ENCODE measurements at regions not wholly inside any gene's neighbourhood (a gene's known extent, or its start where the extent isn't known, plus 50 kb on each side); places are given as distances from the start of the nearest gene placed in this dataset.

DNA sequence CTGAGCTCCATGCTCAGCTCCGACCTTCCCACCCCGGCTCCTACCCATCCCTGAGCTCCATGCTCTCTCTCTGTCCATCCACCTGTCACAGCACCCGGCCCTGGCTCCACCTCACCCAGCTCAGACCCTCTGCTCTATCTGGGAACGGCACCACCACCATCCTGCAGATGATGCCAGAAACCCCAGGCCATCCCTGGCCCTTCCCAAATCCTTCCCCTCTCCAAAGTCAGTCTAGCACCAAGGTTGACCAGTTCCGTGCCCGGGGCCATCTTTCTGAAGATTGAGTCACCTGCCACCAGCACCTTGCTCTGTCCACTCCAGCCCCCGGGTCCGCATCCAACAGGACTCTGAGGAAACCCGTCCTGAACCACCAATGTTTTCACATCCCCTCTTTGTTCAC is 969.6 kb downstream of the BRD1 start:
- H3K36me3 ChIP-seq (replicated peaks in 1 of 2) = no peaks in the 10 kb centered on the region
- TF ChIP-seq, protein P1, sequence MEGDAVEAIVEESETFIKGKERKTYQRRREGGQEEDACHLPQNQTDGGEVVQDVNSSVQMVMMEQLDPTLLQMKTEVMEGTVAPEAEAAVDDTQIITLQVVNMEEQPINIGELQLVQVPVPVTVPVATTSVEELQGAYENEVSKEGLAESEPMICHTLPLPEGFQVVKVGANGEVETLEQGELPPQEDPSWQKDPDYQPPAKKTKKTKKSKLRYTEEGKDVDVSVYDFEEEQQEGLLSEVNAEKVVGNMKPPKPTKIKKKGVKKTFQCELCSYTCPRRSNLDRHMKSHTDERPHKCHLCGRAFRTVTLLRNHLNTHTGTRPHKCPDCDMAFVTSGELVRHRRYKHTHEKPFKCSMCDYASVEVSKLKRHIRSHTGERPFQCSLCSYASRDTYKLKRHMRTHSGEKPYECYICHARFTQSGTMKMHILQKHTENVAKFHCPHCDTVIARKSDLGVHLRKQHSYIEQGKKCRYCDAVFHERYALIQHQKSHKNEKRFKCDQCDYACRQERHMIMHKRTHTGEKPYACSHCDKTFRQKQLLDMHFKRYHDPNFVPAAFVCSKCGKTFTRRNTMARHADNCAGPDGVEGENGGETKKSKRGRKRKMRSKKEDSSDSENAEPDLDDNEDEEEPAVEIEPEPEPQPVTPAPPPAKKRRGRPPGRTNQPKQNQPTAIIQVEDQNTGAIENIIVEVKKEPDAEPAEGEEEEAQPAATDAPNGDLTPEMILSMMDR (IDR thresholded peaks at IDR 0.05) = no peak
- no peak for TF ChIP-seq POLR2A (IDR thresholded peaks at IDR 0.05)
- no peak overlapping the region for H3K4me3 ChIP-seq
- no peaks in the 10 kb centered on the region for H3K9me3 ChIP-seq (replicated peaks in 1 of 3)
- WGBS, 4 donors = 69 to 89% (median 74%) methylated on average over 9 of the region's 9 CpGs
- no peak for DNase-seq
- intact Hi-C loops (cut with DNase I) = no loop called here
- no peaks in the 10 kb centered on the region for H3K4me1 ChIP-seq (replicated peaks in 1 of 2)
- no peak overlapping the region for H3K27ac ChIP-seq
- H3K27me3 ChIP-seq = no peaks in the 10 kb centered on the region

DNA sequence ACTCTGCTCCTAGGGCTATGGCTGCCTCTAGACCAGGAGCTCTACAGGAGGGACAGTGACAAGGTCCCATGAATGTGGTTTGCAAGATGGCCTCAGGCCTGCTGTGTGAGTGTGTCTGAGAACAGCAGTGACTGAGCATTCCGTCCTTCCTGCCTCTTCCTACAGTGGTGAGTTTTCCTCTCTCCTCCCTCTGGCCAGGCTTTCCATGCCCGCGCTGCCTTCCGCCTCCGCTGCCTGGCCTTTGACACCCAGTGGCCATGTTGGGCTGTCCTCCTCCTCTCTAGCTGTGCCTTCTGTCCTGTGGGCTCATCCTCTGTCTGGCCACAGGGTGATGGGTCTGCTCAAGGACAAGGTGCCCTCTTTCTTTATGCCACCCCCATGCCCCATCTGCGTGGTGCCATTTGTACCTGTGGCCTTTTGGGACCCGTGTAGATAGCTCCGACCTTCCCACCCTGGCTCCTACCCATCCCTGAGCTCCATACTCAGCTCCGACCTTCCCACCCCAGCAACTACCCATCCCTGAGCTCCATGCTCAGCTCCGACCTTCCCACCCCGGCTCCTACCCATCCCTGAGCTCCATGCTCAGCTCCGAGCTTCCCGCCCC is 970.4 kb downstream of the BRD1 start:
- Histone ChIP-seq H3K27me3 (no peaks in the 10 kb centered on the region), H3K4me3 (no peak overlapping the region), H3K27ac (no peak overlapping the region), H3K36me3 (replicated peaks in 1 of 2) (no peaks in the 10 kb centered on the region), H3K9me3 (replicated peaks in 1 of 3) (no peaks in the 10 kb centered on the region), H3K4me1 (replicated peaks in 1 of 2) (no peaks in the 10 kb centered on the region)
- TF ChIP-seq, protein P1 (IDR thresholded peaks at IDR 0.05) = no peak
- no peak for TF ChIP-seq POLR2A (IDR thresholded peaks at IDR 0.05)
- intact Hi-C loops (cut with DNase I) = no loop called here
- no peak for DNase-seq
- 77 to 85% (median 81%) methylated on average over 13 of the region's 13 CpGs for WGBS, 4 donors

DNA sequence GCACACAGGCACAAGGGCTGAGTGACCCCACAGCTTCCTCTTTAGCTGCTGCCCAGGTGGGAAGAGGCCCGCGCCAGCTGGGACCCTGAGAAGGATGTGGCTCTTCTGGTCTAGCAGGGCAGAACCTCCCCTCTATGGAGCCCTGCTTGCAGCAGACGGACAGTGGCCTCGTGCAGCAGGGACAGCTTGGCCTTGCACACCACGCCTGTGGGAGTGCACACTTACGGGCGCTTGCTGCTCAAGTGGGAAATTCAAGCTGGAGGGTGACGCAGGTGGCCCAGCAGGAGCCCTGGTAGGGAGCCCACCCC is 971.4 kb downstream of the BRD1 start:
- Histone ChIP-seq H3K9me3 (replicated peaks in 1 of 3) (no peaks in the 10 kb centered on the region), H3K27me3 (no peaks in the 10 kb centered on the region), H3K4me3 (no peak overlapping the region), H3K4me1 (replicated peaks in 1 of 2) (no peaks in the 10 kb centered on the region), H3K27ac (no peak overlapping the region), H3K36me3 (replicated peaks in 1 of 2) (no peaks in the 10 kb centered on the region)
- TF ChIP-seq, protein P1 (IDR thresholded peaks at IDR 0.05) = no peak
- no peak for TF ChIP-seq POLR2A (IDR thresholded peaks at IDR 0.05)
- WGBS, 4 donors = 63 to 82% (median 78%) methylated on average over 5 to 8 of the region's 8 CpGs
- no peak for DNase-seq
- intact Hi-C loops (cut with DNase I) = no loop called here

DNA sequence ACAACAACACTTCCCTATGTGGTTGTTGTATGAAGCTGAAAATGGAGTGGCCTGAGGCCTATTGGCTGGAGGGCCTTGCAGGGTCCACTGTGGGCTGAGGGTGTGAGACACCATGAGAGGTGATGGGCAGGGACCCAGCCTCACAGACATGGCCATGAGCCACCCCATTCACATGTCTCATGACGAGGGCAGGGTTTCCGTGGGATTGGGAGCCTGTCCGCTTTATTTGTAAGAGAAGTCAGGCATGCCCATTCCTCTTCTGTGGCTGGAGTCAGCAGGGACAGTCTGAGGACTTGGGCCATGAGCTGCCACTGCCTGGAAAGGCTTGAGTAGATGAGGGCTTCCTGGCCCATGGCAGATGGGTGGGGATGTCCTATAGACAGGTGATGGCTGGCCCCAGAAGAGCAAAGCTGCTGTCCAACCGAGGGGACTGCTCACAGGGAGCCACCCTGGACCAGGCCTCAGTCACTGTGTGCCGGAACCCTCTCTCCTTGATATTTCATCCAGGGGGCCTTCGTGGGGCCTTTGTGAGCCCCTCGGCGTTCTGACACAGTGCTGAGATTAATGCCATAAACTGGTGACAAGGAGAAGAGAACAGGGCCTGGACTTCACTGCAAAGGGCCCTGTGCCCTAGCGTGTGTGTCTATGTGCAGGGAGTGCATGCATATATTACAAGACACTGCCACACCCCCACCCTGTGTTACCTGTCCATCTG is 971.9 kb downstream of the BRD1 start:
- Histone ChIP-seq H3K9me3 (replicated peaks in 1 of 3) (no peaks in the 10 kb centered on the region), H3K4me1 (replicated peaks in 1 of 2) (no peaks in the 10 kb centered on the region), H3K4me3 (no peak overlapping the region), H3K36me3 (replicated peaks in 1 of 2) (no peaks in the 10 kb centered on the region), H3K27ac (no peak overlapping the region), H3K27me3 (no peaks in the 10 kb centered on the region)
- WGBS, 4 donors = 80 to 89% (median 86%) methylated on average over 8 to 9 of the region's 9 CpGs
- intact Hi-C loops (cut with DNase I) = no loop called here
- TF ChIP-seq POLR2A (IDR thresholded peaks at IDR 0.05) = no peak
- TF ChIP-seq, protein P1 (IDR thresholded peaks at IDR 0.05) = no peak
- DNase-seq = no peak

Measured in adrenal gland (tissue), 9 donors.